ENCODE measurements at regions not wholly inside any gene's neighbourhood (a gene's known extent, or its start where the extent isn't known, plus 50 kb on each side); places are given as distances from the start of the nearest gene placed in this dataset.
"Not testable (repeated sequence)": the region's sequence is repeated elsewhere in the genome, so short reads cannot be mapped to it uniquely, and the experiment has no call there.

- not testable (repeated sequence) for H3K4me3 ChIP-seq (ENCODE audit: low read length in 2 of 2); H3K9me3 ChIP-seq (ENCODE audit: control insufficient read depth in 2 of 2, low read length in 2 of 2); H3K27ac ChIP-seq (ENCODE audit: low read length); H3K4me1 ChIP-seq (ENCODE audit: control insufficient read depth, insufficient read depth, low read length); H3K27me3 ChIP-seq (ENCODE audit: control insufficient read depth in 1 of 2, insufficient read depth in 2 of 2, low read length in 2 of 2); H3K36me3 ChIP-seq (ENCODE audit: control insufficient read depth in 2 of 2, insufficient read depth in 2 of 2, low read length in 2 of 2); H3K9ac ChIP-seq (ENCODE audit: low read length in 2 of 2)
These were observed 73.0 kb downstream of the CARTPT start for GRCh38 chr5:71792041-71792440.

- Histone ChIP-seq H3K4me3 (ENCODE audit: low read length in 2 of 2) (no peak overlapping the region), H3K4me1 (ENCODE audit: control insufficient read depth, insufficient read depth, low read length) (no peaks in the 10 kb centered on the region), H3K27me3 (ENCODE audit: control insufficient read depth in 1 of 2, insufficient read depth in 2 of 2, low read length in 2 of 2) (no peaks in the 10 kb centered on the region), H3K9ac (ENCODE audit: low read length in 2 of 2) (no peak overlapping the region), H3K27ac (ENCODE audit: low read length) (no peak overlapping the region), H3K9me3 (ENCODE audit: control insufficient read depth in 2 of 2, low read length in 2 of 2) (no peaks in the 10 kb centered on the region), H3K36me3 (ENCODE audit: control insufficient read depth in 2 of 2, insufficient read depth in 2 of 2, low read length in 2 of 2) (no peaks in the 10 kb centered on the region)
These were observed 75.1 kb downstream of the CARTPT start for GRCh38 chr5:71794061-71794695.

- H3K4me1 ChIP-seq (ENCODE audit: control insufficient read depth, insufficient read depth, low read length), result no peaks in the 10 kb centered on the region
These were observed 83.6 kb downstream of the CARTPT start for GRCh38 chr5:71802673-71803072.

GRCh38 chr5:71806711-71807110 lies 87.6 kb downstream of the CARTPT start:
- no peak overlapping the region for H3K4me3 ChIP-seq (ENCODE audit: low read length in 2 of 2)
- H3K36me3 ChIP-seq (ENCODE audit: control insufficient read depth in 2 of 2, insufficient read depth in 2 of 2, low read length in 2 of 2), result no peaks in the 10 kb centered on the region
- no peak overlapping the region for H3K9ac ChIP-seq (ENCODE audit: low read length in 2 of 2)
- no peak overlapping the region for H3K27ac ChIP-seq (ENCODE audit: low read length)
- no peaks in the 10 kb centered on the region for H3K4me1 ChIP-seq (ENCODE audit: control insufficient read depth, insufficient read depth, low read length)
- H3K27me3 ChIP-seq (ENCODE audit: control insufficient read depth in 1 of 2, insufficient read depth in 2 of 2, low read length in 2 of 2), result no peaks in the 10 kb centered on the region
- no peaks in the 10 kb centered on the region for H3K9me3 ChIP-seq (ENCODE audit: control insufficient read depth in 2 of 2, low read length in 2 of 2)

More at GRCh38 chr5:71802673-71803072, 83.6 kb downstream of the CARTPT start:
- Histone ChIP-seq H3K4me3 (ENCODE audit: low read length in 2 of 2) (no peak overlapping the region), H3K9me3 (ENCODE audit: control insufficient read depth in 2 of 2, low read length in 2 of 2) (no peaks in the 10 kb centered on the region), H3K27me3 (ENCODE audit: control insufficient read depth in 1 of 2, insufficient read depth in 2 of 2, low read length in 2 of 2) (no peaks in the 10 kb centered on the region), H3K27ac (ENCODE audit: low read length) (no peak overlapping the region), H3K9ac (ENCODE audit: low read length in 2 of 2) (no peak overlapping the region), H3K36me3 (ENCODE audit: control insufficient read depth in 2 of 2, insufficient read depth in 2 of 2, low read length in 2 of 2) (no peaks in the 10 kb centered on the region)

DNA sequence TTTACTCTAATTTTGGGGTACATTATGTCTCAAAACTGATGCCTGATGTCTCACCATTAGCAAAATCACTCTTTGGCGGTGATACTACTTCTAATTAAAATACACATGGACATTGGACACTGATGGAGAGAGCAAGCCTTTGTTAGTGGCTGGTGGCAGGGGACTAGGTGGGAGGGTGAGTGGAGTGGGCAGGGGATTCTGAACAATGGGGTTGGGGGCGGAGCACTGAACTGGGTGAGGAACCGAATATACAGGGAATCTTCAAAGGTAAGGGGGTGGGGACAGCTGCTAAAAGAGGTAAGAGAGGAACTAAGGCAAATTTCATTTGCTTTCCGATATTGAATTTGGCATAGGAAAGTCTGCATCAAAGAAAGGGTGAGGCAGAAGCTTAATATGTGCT lies 88.8 kb downstream of the CARTPT start:
- Histone ChIP-seq H3K9me3 (ENCODE audit: control insufficient read depth in 2 of 2, low read length in 2 of 2) (no peaks in the 10 kb centered on the region), H3K27ac (ENCODE audit: low read length) (no peak overlapping the region), H3K27me3 (ENCODE audit: control insufficient read depth in 1 of 2, insufficient read depth in 2 of 2, low read length in 2 of 2) (no peaks in the 10 kb centered on the region), H3K4me3 (ENCODE audit: low read length in 2 of 2) (no peak overlapping the region), H3K36me3 (ENCODE audit: control insufficient read depth in 2 of 2, insufficient read depth in 2 of 2, low read length in 2 of 2) (no peaks in the 10 kb centered on the region), H3K4me1 (ENCODE audit: control insufficient read depth, insufficient read depth, low read length) (no peaks in the 10 kb centered on the region), H3K9ac (ENCODE audit: low read length in 2 of 2) (no peak overlapping the region)

DNA sequence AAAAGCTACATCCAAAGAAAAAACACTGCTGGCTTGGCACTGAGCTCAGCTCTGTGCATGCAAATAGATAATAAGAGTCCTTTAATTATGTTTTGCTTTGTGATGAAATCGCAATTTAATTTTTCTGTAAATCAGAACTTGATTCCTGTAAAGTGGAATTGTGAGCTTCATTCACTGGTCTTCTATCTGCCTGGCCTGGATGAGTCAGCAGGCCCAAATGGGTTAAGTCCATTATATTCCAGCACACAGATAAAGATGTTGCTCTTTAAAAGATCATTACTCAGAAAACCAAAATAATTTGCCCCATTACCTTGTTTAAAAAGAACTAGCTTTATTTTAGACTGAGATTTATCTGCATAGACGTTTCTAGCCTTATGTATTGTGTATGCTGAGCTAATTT lies 90.4 kb downstream of the CARTPT start:
- Histone ChIP-seq H3K27me3 (ENCODE audit: control insufficient read depth in 1 of 2, insufficient read depth in 2 of 2, low read length in 2 of 2) (no peaks in the 10 kb centered on the region), H3K27ac (ENCODE audit: low read length) (no peak overlapping the region), H3K36me3 (ENCODE audit: control insufficient read depth in 2 of 2, insufficient read depth in 2 of 2, low read length in 2 of 2) (no peaks in the 10 kb centered on the region)

DNA sequence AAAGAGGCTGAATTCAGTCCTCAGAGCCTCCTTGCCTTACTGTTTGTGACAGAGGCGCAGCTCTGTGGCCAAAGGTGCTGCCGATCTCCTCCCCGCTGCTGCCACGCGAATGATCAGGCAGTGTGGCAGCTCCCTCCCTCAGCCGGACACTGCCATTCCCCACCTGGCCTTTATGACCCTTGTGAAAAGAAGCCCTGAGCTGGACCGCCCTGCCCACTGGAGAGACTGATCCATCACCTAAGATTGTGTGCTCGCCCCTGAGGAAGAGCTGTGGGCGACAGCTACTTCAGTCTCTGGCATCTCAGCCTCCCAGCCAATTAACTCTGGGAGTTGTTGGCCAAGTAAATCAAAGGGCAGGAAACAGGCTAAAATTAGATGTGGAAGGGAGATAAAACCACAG lies 90.9 kb downstream of the CARTPT start:
- H3K4me1 ChIP-seq (ENCODE audit: control insufficient read depth, insufficient read depth, low read length), result no peaks in the 10 kb centered on the region
- H3K9me3 ChIP-seq (ENCODE audit: control insufficient read depth in 2 of 2, low read length in 2 of 2), result no peaks in the 10 kb centered on the region
- no peaks in the 10 kb centered on the region for H3K36me3 ChIP-seq (ENCODE audit: control insufficient read depth in 2 of 2, insufficient read depth in 2 of 2, low read length in 2 of 2)
- no peaks in the 10 kb centered on the region for H3K27me3 ChIP-seq (ENCODE audit: control insufficient read depth in 1 of 2, insufficient read depth in 2 of 2, low read length in 2 of 2)
- H3K27ac ChIP-seq (ENCODE audit: low read length), result no peak overlapping the region
- H3K4me3 ChIP-seq (ENCODE audit: low read length in 2 of 2), result no peak overlapping the region
- H3K9ac ChIP-seq (ENCODE audit: low read length in 2 of 2), result no peak overlapping the region

More for the DNA sequence above, 90.4 kb downstream of the CARTPT start:
- H3K4me1 ChIP-seq (ENCODE audit: control insufficient read depth, insufficient read depth, low read length), result no peaks in the 10 kb centered on the region
- no peaks in the 10 kb centered on the region for H3K9me3 ChIP-seq (ENCODE audit: control insufficient read depth in 2 of 2, low read length in 2 of 2)
- H3K9ac ChIP-seq (ENCODE audit: low read length in 2 of 2), result no peak overlapping the region
- H3K4me3 ChIP-seq (ENCODE audit: low read length in 2 of 2), result no peak overlapping the region

- Histone ChIP-seq H3K4me1 (ENCODE audit: control insufficient read depth, insufficient read depth, low read length) (no peaks in the 10 kb centered on the region), H3K27me3 (ENCODE audit: control insufficient read depth in 1 of 2, insufficient read depth in 2 of 2, low read length in 2 of 2) (no peaks in the 10 kb centered on the region), H3K9ac (ENCODE audit: low read length in 2 of 2) (no peak overlapping the region), H3K27ac (ENCODE audit: low read length) (no peak overlapping the region), H3K36me3 (ENCODE audit: control insufficient read depth in 2 of 2, insufficient read depth in 2 of 2, low read length in 2 of 2) (no peaks in the 10 kb centered on the region), H3K4me3 (ENCODE audit: low read length in 2 of 2) (no peak overlapping the region), H3K9me3 (ENCODE audit: control insufficient read depth in 2 of 2, low read length in 2 of 2) (no peaks in the 10 kb centered on the region)
These were observed 91.6 kb downstream of the CARTPT start for GRCh38 chr5:71810471-71811195.

DNA sequence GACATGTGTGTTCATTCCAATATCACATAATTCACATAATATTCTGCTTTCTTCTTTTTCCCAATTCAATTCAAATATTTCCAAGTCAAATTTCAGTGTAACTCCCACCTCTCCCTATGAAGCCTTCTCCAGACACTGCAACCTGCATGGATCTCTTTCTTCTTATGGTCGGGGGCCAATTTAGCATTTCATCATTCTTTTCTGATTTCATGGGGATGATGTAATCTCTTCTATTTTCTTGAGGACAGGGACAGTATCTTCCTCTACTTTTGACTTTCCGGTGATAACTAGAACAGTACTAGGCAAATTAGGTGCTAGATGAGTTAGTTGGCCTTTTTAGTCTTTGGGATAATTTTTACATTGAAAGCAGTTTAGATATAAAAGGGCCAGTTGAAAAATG lies 92.7 kb downstream of the CARTPT start:
- no peaks in the 10 kb centered on the region for H3K27me3 ChIP-seq (ENCODE audit: control insufficient read depth in 1 of 2, insufficient read depth in 2 of 2, low read length in 2 of 2)
- H3K36me3 ChIP-seq (ENCODE audit: control insufficient read depth in 2 of 2, insufficient read depth in 2 of 2, low read length in 2 of 2), result no peaks in the 10 kb centered on the region
- H3K9me3 ChIP-seq (ENCODE audit: control insufficient read depth in 2 of 2, low read length in 2 of 2), result no peaks in the 10 kb centered on the region
- H3K27ac ChIP-seq (ENCODE audit: low read length), result no peak overlapping the region
- H3K4me3 ChIP-seq (ENCODE audit: low read length in 2 of 2), result no peak overlapping the region
- H3K9ac ChIP-seq (ENCODE audit: low read length in 2 of 2), result no peak overlapping the region
- H3K4me1 ChIP-seq (ENCODE audit: control insufficient read depth, insufficient read depth, low read length), result no peaks in the 10 kb centered on the region

DNA sequence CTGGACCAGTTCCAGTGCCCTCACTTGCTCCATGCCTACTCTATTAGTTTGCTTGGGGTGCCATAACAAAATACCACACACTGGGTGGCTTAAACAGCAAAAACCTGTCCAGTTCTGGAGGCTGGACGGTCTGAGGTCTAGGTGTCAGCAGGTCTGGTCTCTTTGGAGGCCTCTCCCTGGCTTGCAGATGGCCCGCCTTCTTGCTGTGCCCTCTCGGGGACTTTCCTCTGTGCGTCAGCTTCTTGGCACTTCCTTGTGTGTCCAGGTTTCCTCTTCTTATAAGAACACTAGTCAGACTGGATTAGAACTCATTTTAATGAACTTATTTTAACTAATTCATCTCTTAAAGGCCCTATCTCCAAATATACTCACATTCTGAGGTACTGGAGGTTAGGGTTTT lies 97.2 kb downstream of the CARTPT start:
- Histone ChIP-seq H3K27ac (ENCODE audit: low read length) (no peak overlapping the region), H3K36me3 (ENCODE audit: control insufficient read depth in 2 of 2, insufficient read depth in 2 of 2, low read length in 2 of 2) (no peaks in the 10 kb centered on the region)

GRCh38 chr5:71817891-71818290 lies 98.8 kb downstream of the CARTPT start:
- Histone ChIP-seq H3K27me3 (ENCODE audit: control insufficient read depth in 1 of 2, insufficient read depth in 2 of 2, low read length in 2 of 2) (no peaks in the 10 kb centered on the region), H3K27ac (ENCODE audit: low read length) (no peak overlapping the region), H3K4me3 (ENCODE audit: low read length in 2 of 2) (no peak overlapping the region), H3K9ac (ENCODE audit: low read length in 2 of 2) (no peak overlapping the region), H3K36me3 (ENCODE audit: control insufficient read depth in 2 of 2, insufficient read depth in 2 of 2, low read length in 2 of 2) (no peaks in the 10 kb centered on the region), H3K9me3 (ENCODE audit: control insufficient read depth in 2 of 2, low read length in 2 of 2) (no peaks in the 10 kb centered on the region), H3K4me1 (ENCODE audit: control insufficient read depth, insufficient read depth, low read length) (no peaks in the 10 kb centered on the region)

More for the DNA sequence above, 97.2 kb downstream of the CARTPT start:
- no peaks in the 10 kb centered on the region for H3K4me1 ChIP-seq (ENCODE audit: control insufficient read depth, insufficient read depth, low read length)
- H3K9me3 ChIP-seq (ENCODE audit: control insufficient read depth in 2 of 2, low read length in 2 of 2), result no peaks in the 10 kb centered on the region
- H3K4me3 ChIP-seq (ENCODE audit: low read length in 2 of 2), result no peak overlapping the region
- H3K27me3 ChIP-seq (ENCODE audit: control insufficient read depth in 1 of 2, insufficient read depth in 2 of 2, low read length in 2 of 2), result no peaks in the 10 kb centered on the region
- no peak overlapping the region for H3K9ac ChIP-seq (ENCODE audit: low read length in 2 of 2)
